Neural cell (in vitro differentiated cells): ENCODE measurements at regions not wholly inside any gene's neighbourhood (a gene's known extent, or its start where the extent isn't known, plus 50 kb on each side); places are given as distances from the start of the nearest gene placed in this dataset.

Experiments used
- H2AFZ ChIP-seq: fragments of 200-600, 300-800 bp; sonication (generic), shearing (Covaris generic); 2 replicates; pipeline ENCODE4 v1.6.0; 2014; ENCODE audit warnings: low read depth, mild to moderate bottlenecking, antibody characterized with exemption, low read length, moderate library complexity
- H3F3A ChIP-seq: fragments of 200-600 bp; shearing (Covaris generic); 2 replicates; pipeline ENCODE4 v1.6.1; 2016; ENCODE audit warnings: mild to moderate bottlenecking, moderate library complexity, mixed read lengths, antibody characterized with exemption, low read length; ENCODE audit not compliant: insufficient read depth, poor library complexity, severe bottlenecking
- H3K27ac ChIP-seq: fragments of 200-600, 300-800 bp; sonication (generic), shearing (Covaris generic); 2 replicates; pipeline ENCODE4 v1.5.1; 2014; ENCODE audit warnings: mild to moderate bottlenecking, low read length, moderate library complexity
- H3K27me3 ChIP-seq: fragments of 300-800, 200-600 bp; sonication (generic), shearing (Covaris generic); 2 replicates; pipeline ENCODE4 v1.6.0; 2014; ENCODE audit warnings: mild to moderate bottlenecking, low read depth, low read length, moderate library complexity; ENCODE audit not compliant: insufficient read depth
- H3K36me3 ChIP-seq: fragments of 300-800, 200-600 bp; sonication (generic), shearing (Covaris generic); 2 replicates; pipeline ENCODE4 v1.5.1; 2014; ENCODE audit warnings: mild to moderate bottlenecking, antibody characterized with exemption, low read length, moderate library complexity; ENCODE audit not compliant: insufficient read depth
- H3K4me2 ChIP-seq: fragments of 300-800, 200-600 bp; sonication (generic), shearing (Covaris generic); 2 replicates; pipeline ENCODE4 v1.6.0; 2014; ENCODE audit warnings: mild to moderate bottlenecking, low read length
- H3K4me3 ChIP-seq: fragments of 300-800, 200-600 bp; sonication (generic), shearing (Covaris generic); 2 replicates; pipeline ENCODE4 v1.5.1; 2014; ENCODE audit warnings: mild to moderate bottlenecking, low read length, moderate library complexity
- H3K79me2 ChIP-seq: fragments of 200-600 bp; shearing (Covaris generic); replicated peaks from 2 replicates; pipeline ENCODE4 v1.6.0; 2014; ENCODE audit warnings: mild to moderate bottlenecking, low read length, moderate library complexity; ENCODE audit not compliant: insufficient read depth
- H3K9ac ChIP-seq: fragments of 300-800, 200-600 bp; sonication (generic), shearing (Covaris generic); 2 replicates; pipeline ENCODE4 v1.6.1; 2016; ENCODE audit warnings: mild to moderate bottlenecking, low read length, mixed read lengths
- H3K9me2 ChIP-seq: fragments of 200-600 bp; shearing (Covaris generic); 2 replicates; pipeline ENCODE4 v1.6.1; 2016; ENCODE audit warnings: mild to moderate bottlenecking, low read length, mixed read lengths; ENCODE audit not compliant: insufficient read depth
- H3K9me3 ChIP-seq: fragments of 200-600, 300-800 bp; sonication (generic), shearing (Covaris generic); 2 replicates; pipeline ENCODE4 v1.6.1; 2016; ENCODE audit warnings: mild to moderate bottlenecking, mixed run types, low read length, moderate library complexity, mixed read lengths
- H4K20me1 ChIP-seq: fragments of 200-600 bp; shearing (Covaris generic); 2 replicates; pipeline ENCODE4 v1.6.1; 2016; ENCODE audit warnings: mild to moderate bottlenecking, mixed run types; ENCODE audit not compliant: insufficient read depth
- CTCF ChIP-seq: fragments of 450-650 bp; IDR thresholded peaks from 2 replicates; pipeline ENCODE4 v1.5.1; 2014; ENCODE audit warnings: antibody characterized with exemption, mild to moderate bottlenecking, moderate library complexity; ENCODE audit not compliant: poor library complexity, severe bottlenecking
- EP300 ChIP-seq: fragments of 450-650 bp; conservative IDR thresholded peaks from 2 replicates; pipeline ENCODE4 v1.6.1; 2014; ENCODE audit warnings: antibody characterized with exemption, mild to moderate bottlenecking, moderate library complexity; ENCODE audit not compliant: poor library complexity, severe bottlenecking
- EZH2 ChIP-seq: fragments of 200-600, 300-800 bp; shearing (Covaris generic), sonication (generic); IDR thresholded peaks from 2 replicates; pipeline ENCODE4 v1.6.1; 2014; ENCODE audit warnings: antibody characterized with exemption, low read length, borderline replicate concordance, mild to moderate bottlenecking; ENCODE audit not compliant: insufficient read depth, poor library complexity, severe bottlenecking
- MXI1 ChIP-seq: fragments of 450-650 bp; conservative IDR thresholded peaks from 2 replicates; pipeline ENCODE4 v1.6.1; 2014; ENCODE audit warnings: antibody characterized with exemption, mild to moderate bottlenecking; ENCODE audit not compliant: poor library complexity, severe bottlenecking
- POLR2AphosphoS5 ChIP-seq: IDR thresholded peaks from 2 replicates; pipeline ENCODE4 v1.6.1; 2012
- RAD21 ChIP-seq: fragments of 450-650 bp; conservative IDR thresholded peaks from 2 replicates; pipeline ENCODE4 v1.6.1; 2014; ENCODE audit warnings: antibody characterized with exemption, mild to moderate bottlenecking, moderate library complexity
- REST ChIP-seq: IDR thresholded peaks from 2 replicates; pipeline ENCODE4 v1.6.1; 2012; ENCODE audit warnings: borderline replicate concordance
- SMC3 ChIP-seq: fragments of 450-650 bp; conservative IDR thresholded peaks from 2 replicates; pipeline ENCODE4 v1.6.1; 2014; ENCODE audit warnings: antibody characterized with exemption, mild to moderate bottlenecking, moderate library complexity; ENCODE audit not compliant: poor library complexity
- TAF1 ChIP-seq: IDR thresholded peaks from 2 replicates; pipeline ENCODE4 v1.6.1; 2012; ENCODE audit warnings: low read depth

GRCh38 chr2:21779786-21780185 is 656.0 kb downstream of the TDRD15 start:
- H3K9me3 ChIP-seq, result no peaks in the 10 kb centered on the region
- no peaks in the 10 kb centered on the region for H3K79me2 ChIP-seq
- H3K36me3 ChIP-seq, result no peaks in the 10 kb centered on the region
- no peak overlapping the region for H2AFZ ChIP-seq
- H3K4me2 ChIP-seq, result no peak overlapping the region
- no peaks in the 10 kb centered on the region for H3K9me2 ChIP-seq
- H4K20me1 ChIP-seq, result no peaks in the 10 kb centered on the region
- no peak overlapping the region for H3K4me3 ChIP-seq
- no peaks in the 10 kb centered on the region for H3F3A ChIP-seq
- H3K27ac ChIP-seq, result no peak overlapping the region
- TF ChIP-seq EZH2 (no peak), RAD21 (no peak), EP300 (no peak), REST (no peak), POLR2AphosphoS5 (no peak), MXI1 (no peak), SMC3 (no peak), CTCF (no peak), TAF1 (no peak)
- H3K9ac ChIP-seq, result no peak overlapping the region
- no peaks in the 10 kb centered on the region for H3K27me3 ChIP-seq

GRCh38 chr2:21781962-21782361 is 658.2 kb downstream of the TDRD15 start:
- TF ChIP-seq EP300 (peak; percentile 66), CTCF (no peak), REST (peak; percentile 32), POLR2AphosphoS5 (peak; percentile 62)
- no peaks in the 10 kb centered on the region for H3K27me3 ChIP-seq
- no peak overlapping the region for H2AFZ ChIP-seq
- no peaks in the 10 kb centered on the region for H3K9me3 ChIP-seq
- no peak overlapping the region for H3K4me2 ChIP-seq
- no peaks in the 10 kb centered on the region for H3K79me2 ChIP-seq
- H3K4me3 ChIP-seq, result no peak overlapping the region
- H3K27ac ChIP-seq, result no peak overlapping the region
- no peaks in the 10 kb centered on the region for H3F3A ChIP-seq
- H3K9me2 ChIP-seq, result no peaks in the 10 kb centered on the region
- H3K36me3 ChIP-seq, result no peaks in the 10 kb centered on the region
- H3K9ac ChIP-seq, result no peak overlapping the region
- no peaks in the 10 kb centered on the region for H4K20me1 ChIP-seq
